Thyroid gland (tissue), 4 donors: ENCODE measurements at regions not wholly inside any gene's neighbourhood (a gene's known extent, or its start where the extent isn't known, plus 50 kb on each side); places are given as distances from the start of the nearest gene placed in this dataset.

Source experiments
- DNase-seq, 2 donors: peaks; one replicate each; pipeline ENCODE4 v3.0.0-alpha.2; 2019
- H3K27ac ChIP-seq, 3 donors: fragments of 200-600 bp; sonication (generic); 1 replicate in 2 of 3; 2 replicates in 1 of 3; pipeline ENCODE4 v1.5.1; 2016 to 2019; ENCODE audit warnings: mild to moderate bottlenecking in 1 of 3, moderate library complexity in 1 of 3
- H3K27me3 ChIP-seq: fragments of 200-600 bp; sonication (generic); one replicate; pipeline ENCODE4 v1.5.1; 2019
- H3K36me3 ChIP-seq, 2 donors: fragments of 200-600 bp; sonication (generic); one replicate each; pipeline ENCODE4 v1.5.1; 2016 to 2019
- H3K4me1 ChIP-seq, 2 donors: fragments of 200-600 bp; sonication (generic); one replicate each; pipeline ENCODE4 v1.5.1; 2017 to 2019
- H3K4me3 ChIP-seq, 3 donors: fragments of 200-600 bp; sonication (generic); replicated peaks in 1 of 3; 1 replicate in 2 of 3; 2 replicates in 1 of 3; pipeline ENCODE4 v1.5.1; 2016; ENCODE audit warnings: mild to moderate bottlenecking in 1 of 3
- H3K9me3 ChIP-seq: fragments of 200-600 bp; sonication (generic); one replicate; pipeline ENCODE4 v1.5.1; 2017
- POLR2A ChIP-seq, 2 donors: fragments of 450-650 bp; IDR thresholded peaks; one replicate each; pipeline ENCODE4 v1.6.1; 2017; ENCODE audit warnings: antibody characterized with exemption in 2 of 2, mild to moderate bottlenecking in 2 of 2, moderate library complexity in 1 of 2
- WGBS, 2 donors: methylation state at CpG; one replicate each; pipeline ENCODE4 v1.1.5; 2017; 5-methylcytosine and 5-hydroxymethylcytosine counted together
- intact Hi-C: fragments of 100-400 bp; cut with DNase I; formaldehyde crosslinking; loops from one replicate; pipeline ENCODE4 v1.15.1; 2023
- TF ChIP-seq, protein P1 (sequence below), 6 experiments: fragments of 200-600 bp in 3 of 6; fragments of 450-650 bp in 3 of 6; sonication (generic) in 3 of 6; IDR thresholded peaks; one replicate each; pipeline ENCODE4 v1.5.1; 2016 to 2019; ENCODE audit warnings: antibody characterized with exemption in 6 of 6, mild to moderate bottlenecking in 2 of 6, inconsistent platforms in 1 of 6, moderate library complexity in 1 of 6

DNA sequence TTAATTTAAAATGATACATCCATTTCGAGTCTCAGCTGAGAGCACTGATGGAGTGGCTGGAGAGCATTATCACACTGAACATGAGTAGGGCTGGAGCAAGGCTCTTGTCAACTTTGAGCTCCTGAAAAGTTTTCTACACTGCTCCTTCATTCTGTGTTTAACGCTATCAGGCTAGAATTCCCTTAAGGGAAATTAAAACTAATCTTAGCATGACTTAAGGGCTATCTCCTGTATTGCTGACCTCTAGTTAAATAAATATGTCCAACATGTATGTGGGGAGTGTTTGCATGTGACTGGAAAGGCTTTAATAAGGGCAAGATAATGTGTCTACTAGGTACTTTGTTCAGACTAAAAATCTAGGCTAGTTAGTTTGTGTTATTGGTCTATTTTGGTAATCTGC is 116.7 kb upstream of the CAND1 start:
- Histone ChIP-seq H3K36me3 (no peaks in the 10 kb centered on the region), H3K4me1 (no peaks in the 10 kb centered on the region), H3K9me3 (no peaks in the 10 kb centered on the region), H3K4me3 (no peak overlapping the region), H3K27ac (no peak overlapping the region), H3K27me3 (no peaks in the 10 kb centered on the region)
- TF ChIP-seq POLR2A (IDR thresholded peaks at IDR 0.05) = no peak
- TF ChIP-seq, protein P1, sequence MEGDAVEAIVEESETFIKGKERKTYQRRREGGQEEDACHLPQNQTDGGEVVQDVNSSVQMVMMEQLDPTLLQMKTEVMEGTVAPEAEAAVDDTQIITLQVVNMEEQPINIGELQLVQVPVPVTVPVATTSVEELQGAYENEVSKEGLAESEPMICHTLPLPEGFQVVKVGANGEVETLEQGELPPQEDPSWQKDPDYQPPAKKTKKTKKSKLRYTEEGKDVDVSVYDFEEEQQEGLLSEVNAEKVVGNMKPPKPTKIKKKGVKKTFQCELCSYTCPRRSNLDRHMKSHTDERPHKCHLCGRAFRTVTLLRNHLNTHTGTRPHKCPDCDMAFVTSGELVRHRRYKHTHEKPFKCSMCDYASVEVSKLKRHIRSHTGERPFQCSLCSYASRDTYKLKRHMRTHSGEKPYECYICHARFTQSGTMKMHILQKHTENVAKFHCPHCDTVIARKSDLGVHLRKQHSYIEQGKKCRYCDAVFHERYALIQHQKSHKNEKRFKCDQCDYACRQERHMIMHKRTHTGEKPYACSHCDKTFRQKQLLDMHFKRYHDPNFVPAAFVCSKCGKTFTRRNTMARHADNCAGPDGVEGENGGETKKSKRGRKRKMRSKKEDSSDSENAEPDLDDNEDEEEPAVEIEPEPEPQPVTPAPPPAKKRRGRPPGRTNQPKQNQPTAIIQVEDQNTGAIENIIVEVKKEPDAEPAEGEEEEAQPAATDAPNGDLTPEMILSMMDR (IDR thresholded peaks at IDR 0.05) = no peak
- no peak for DNase-seq
- 36 to 47% methylated on average over 2 of the region's 2 CpGs for WGBS, 2 donors
- intact Hi-C loops = no loop called here

DNA sequence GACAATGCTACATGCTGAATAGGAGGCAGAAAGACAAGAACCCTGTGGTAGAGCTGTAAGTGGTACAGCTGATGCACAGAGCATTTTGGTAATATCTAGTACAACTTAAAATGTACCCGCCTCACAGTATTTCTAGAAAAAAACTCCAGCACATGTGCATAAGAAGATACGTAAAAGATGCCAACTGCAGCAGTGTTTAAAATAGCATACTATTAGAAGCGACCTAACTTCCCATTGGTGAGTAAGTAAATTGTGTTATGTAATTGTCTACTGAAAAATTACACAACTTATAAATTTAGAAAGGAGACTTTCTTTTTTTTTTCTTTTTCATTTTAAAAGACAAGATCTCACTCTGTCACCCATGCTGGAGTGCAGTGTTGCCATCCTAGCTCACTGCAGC is 114.3 kb upstream of the CAND1 start:
- DNase-seq = no peak
- no peaks in the 10 kb centered on the region for H3K9me3 ChIP-seq
- intact Hi-C loops = no loop called here
- no peak overlapping the region for H3K4me3 ChIP-seq
- TF ChIP-seq, protein P1 (IDR thresholded peaks at IDR 0.05) = no peak
- TF ChIP-seq POLR2A (IDR thresholded peaks at IDR 0.05) = no peak
- H3K4me1 ChIP-seq = no peaks in the 10 kb centered on the region
- no peaks in the 10 kb centered on the region for H3K36me3 ChIP-seq
- H3K27me3 ChIP-seq = no peaks in the 10 kb centered on the region
- 59 to 71% methylated on average over 3 of the region's 3 CpGs for WGBS, 2 donors
- H3K27ac ChIP-seq = no peak overlapping the region

DNA sequence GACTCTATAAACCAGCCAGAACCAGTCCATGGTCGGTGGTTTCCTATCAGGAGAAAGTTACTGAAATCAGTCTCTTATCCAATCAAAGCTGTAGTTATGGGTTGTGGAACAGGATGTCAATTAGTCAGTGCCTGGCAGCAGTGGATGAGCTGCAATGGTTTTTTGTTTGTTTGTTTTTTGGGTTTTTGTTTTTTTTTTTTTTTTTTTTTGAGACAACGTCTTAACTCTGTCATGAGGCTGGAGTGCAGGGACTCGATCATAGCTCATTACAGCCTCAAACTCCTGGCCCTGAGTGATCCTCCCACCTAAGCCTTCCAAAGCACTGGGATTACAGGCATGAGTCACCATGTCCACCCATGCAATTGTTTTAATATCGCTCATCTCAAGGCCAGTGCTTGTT is 113.3 kb upstream of the CAND1 start:
- intact Hi-C loops = no loop called here
- TF ChIP-seq POLR2A (IDR thresholded peaks at IDR 0.05) = no peak
- TF ChIP-seq, protein P1 (IDR thresholded peaks at IDR 0.05) = no peak
- no peak for DNase-seq
- H3K27me3 ChIP-seq = no peaks in the 10 kb centered on the region
- H3K4me3 ChIP-seq = no peak overlapping the region
- H3K27ac ChIP-seq = no peak overlapping the region
- whole genome bisulfite sequencing, 2 donors = 77 to 85% methylated on average over 4 of the region's 4 CpGs
- H3K36me3 ChIP-seq = no peaks in the 10 kb centered on the region
- no peaks in the 10 kb centered on the region for H3K9me3 ChIP-seq
- no peaks in the 10 kb centered on the region for H3K4me1 ChIP-seq

DNA sequence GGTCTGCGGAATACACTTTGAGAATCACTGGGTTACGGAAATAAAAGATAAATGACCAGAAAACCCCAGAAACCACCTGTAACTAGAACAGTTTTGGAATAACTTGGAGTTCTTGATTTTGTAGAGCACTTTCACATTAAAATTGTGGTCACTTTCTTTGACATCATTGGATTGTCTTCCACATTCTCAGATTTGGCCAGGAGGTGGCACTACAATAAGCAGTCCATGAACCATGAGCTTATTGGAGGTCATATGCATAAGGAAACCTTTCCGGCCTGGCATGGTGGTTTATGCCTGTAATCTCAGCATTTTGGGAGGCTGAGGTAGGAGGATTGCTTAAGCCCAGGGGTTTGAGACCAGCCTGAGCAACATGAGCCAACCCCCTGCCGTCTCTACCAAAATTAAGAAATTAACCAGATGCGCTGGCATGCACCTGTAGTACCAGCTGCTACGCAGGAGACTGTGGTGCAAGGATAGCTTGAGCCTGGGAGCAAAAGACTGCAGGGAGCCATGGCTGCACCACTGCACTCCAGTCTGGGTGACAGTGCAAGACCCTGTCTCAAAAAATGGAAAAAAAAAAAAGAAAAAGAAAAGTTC is 107.7 kb upstream of the CAND1 start:
- DNase-seq = peak; percentile 38 to 50
- TF ChIP-seq, protein P1 (IDR thresholded peaks at IDR 0.05) = peak in 4 of 6 experiments; percentile 40 to 52 (median 42)
- no peak for TF ChIP-seq POLR2A (IDR thresholded peaks at IDR 0.05)
- intact Hi-C loops = no loop called here
- no peaks in the 10 kb centered on the region for H3K9me3 ChIP-seq
- 86 to 87% methylated on average over 6 of the region's 6 CpGs for WGBS, 2 donors
- H3K36me3 ChIP-seq = no peaks in the 10 kb centered on the region
- no peaks in the 10 kb centered on the region for H3K27me3 ChIP-seq
- no peaks in the 10 kb centered on the region for H3K4me1 ChIP-seq
- no peak overlapping the region for H3K4me3 ChIP-seq
- no peak overlapping the region for H3K27ac ChIP-seq

DNA sequence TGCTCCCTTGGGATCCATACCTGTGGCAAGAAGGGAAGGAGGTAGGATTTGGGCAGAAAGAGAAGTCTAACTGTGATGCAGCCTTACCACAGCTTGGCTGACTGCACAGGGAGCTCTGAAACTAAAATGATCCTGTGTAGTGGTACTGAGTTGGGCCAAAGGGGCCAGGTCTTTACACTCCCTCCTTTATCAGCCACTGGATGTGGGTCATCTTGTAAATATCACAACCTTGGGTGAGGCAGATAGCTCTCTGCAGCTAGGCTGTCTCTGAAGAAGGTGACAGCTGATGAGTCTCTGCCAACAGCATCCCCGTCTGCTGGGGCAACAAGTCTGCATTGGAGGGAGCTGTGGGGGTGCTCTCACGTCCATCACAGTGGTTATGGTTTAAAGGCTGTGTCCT is 95.9 kb upstream of the CAND1 start:
- TF ChIP-seq, protein P1 (IDR thresholded peaks at IDR 0.05) = no peak
- TF ChIP-seq POLR2A (IDR thresholded peaks at IDR 0.05) = no peak
- Histone ChIP-seq H3K27ac (no peak overlapping the region), H3K9me3 (no peaks in the 10 kb centered on the region), H3K36me3 (no peaks in the 10 kb centered on the region), H3K4me3 (no peak overlapping the region), H3K4me1 (no peaks in the 10 kb centered on the region), H3K27me3 (no peaks in the 10 kb centered on the region)
- DNase-seq = no peak
- intact Hi-C loops = no loop called here
- 72 to 78% methylated on average over 2 of the region's 2 CpGs for WGBS, 2 donors
